DMS79 treated with DMSO at 0.1 percent for 48 hours (cell line): ENCODE measurements at regions not wholly inside any gene's neighbourhood (a gene's known extent, or its start where the extent isn't known, plus 50 kb on each side); places are given as distances from the start of the nearest gene placed in this dataset.
"Not testable (repeated sequence)": the region's sequence is repeated elsewhere in the genome, so short reads cannot be mapped to it uniquely, and the experiment has no call there.

Experiments
- DNase-seq: peaks from one replicate; lab custom pipeline; 2025; lab: John Stamatoyannopoulos, UW

DNA sequence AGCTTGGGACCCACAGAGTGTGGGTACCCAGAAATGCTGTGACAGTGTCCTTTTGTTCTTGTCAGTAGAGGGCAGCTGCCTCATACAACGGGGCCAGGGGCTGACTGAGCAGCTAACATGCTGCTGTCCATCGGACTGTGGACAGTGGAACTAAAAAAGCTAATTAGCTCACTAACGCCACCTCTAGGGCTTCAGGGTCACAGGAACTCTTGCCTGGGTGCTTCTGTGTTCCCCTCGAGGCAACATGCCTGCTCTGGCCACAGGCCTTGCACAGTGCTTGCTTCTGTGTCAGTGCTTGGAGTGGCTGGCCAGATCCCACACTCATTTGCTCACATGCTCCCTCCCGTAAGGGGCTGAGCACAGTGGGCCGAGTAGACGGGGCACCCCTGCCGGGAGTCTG is 377.0 kb downstream of the OLFM4 start:
- no peak for DNase-seq

DNA sequence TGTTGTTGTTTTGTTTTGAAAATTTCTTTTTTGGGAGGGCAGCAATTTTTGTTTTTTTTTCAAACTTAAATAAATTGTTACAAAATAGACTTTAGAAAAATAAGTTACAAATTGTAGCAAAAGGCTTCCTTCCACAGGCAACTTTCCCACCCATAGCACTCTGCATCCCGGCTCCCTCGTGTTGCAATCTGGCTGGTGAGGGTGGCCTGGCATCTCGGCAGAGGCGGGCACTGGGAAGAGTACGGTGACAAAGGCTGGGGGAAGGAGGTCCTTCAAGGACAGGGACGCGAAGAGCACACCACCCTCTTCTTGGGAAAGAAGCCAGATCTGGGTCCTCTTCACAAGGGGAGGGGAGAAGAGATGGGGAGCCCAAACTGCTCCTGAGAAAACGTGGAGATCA is 379.7 kb downstream of the OLFM4 start:
- DNase-seq: no peak

DNA sequence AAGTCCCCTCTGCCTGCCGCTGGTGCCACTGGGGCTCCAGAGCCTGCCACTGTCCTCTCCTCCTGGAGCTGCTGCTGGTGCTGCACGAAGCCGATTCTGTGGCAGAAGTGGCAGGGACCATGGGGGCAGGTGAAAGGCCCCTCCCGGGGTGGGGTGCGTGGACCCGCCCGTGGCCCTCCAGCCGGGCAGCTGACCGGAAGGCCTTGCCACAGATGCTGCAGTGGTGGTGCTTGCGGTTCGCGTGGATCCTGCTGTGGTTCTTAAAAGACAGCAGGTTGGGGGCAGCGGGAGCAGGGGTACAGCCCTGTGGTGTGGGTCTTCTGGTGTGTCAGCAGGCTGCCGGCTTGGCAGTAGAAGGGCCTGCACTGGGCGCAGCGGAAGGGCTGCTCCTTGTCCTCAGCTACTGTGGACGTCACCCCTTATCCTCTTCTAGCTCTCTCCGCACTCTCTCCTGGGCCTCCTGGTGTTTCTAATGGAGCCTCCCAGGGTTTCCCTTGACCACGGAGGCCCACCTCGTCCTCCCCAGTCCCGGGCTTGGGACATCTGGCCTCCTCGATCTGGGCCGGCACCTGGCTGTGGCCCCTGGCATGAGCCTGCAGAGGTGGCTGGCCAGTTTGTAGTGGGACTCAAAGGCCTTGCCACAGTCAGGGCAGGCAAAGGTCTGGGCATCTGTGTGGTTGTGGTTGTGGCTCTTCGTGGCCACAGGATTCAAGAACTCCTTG is 380.4 kb downstream of the OLFM4 start:
- DNase-seq: no peak

DNA sequence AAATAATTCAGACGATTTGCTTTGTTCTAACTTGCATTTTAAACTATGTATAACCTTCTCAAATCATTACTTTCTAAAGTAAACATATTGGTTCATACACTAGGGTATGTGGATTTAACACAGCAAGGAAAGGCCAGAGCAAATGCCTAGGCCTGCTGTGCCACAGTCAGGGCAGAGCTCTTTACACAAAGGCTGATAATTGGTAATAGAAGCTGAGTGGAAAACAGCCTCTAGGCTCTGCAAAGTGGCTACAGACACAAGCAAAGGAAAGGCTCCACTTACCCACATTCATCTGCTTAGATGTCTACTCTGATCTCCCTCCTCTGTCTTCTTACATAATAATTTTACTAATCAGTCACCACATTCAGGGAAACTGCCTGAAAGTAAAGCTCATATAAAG is 382.9 kb downstream of the OLFM4 start:
- DNase-seq: no peak

DNA sequence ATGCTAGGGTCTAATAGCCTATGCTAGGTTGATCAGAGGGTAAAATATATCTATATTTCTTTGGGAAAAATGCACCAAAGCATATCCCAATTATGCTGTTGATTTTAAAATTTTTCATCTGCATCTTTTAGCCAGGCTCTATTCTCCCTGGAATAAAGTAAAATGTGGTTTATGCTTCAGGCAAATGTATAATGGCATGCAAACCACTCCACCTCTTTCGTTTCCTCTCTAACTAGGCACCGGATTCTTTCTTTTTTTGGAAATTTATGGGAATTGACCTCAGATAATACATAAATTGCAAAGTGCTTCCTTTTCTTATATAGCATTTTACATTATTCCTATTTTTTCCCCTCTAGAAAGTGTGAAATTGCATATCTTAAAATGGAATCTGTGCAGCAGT is 386.5 kb downstream of the OLFM4 start:
- DNase-seq: no peak

DNA sequence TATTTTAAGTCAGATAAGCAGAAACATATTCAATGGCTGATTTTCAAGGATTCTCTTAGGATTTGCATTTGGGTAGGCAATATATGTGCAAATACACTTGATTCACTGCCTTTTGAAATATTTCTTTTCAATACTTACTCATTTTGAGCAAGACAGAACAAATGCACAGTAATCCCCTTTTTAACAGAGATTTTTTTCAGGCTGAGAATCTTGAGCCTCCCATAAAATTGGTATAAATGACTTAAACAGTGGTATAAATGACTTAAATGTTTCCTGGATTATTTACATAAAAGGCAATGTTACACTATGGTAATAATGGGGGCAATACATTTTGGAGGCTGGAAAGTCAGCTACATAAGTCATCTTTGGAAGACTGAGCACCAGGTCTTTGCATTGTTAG is 389.0 kb downstream of the OLFM4 start:
- no peak for DNase-seq

DNA sequence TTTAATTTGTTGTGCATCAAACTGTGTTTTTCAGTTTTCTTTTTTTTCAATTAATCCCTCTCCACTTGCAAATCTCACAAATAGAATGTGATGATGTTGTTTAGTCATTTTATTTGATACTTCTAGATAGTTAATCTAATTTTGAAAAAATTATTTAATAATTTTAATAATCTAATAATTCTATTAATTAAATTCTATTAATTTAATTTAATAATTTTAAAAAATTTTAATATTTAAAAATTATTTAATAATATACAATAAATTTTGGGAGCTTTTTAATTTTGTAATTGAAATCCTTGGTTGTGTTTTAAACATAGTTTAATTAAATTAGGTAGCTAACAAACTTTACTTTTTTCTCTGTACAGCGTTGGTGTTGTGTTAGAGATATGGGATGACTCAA is 393.8 kb downstream of the OLFM4 start:
- DNase-seq: no peak

DNA sequence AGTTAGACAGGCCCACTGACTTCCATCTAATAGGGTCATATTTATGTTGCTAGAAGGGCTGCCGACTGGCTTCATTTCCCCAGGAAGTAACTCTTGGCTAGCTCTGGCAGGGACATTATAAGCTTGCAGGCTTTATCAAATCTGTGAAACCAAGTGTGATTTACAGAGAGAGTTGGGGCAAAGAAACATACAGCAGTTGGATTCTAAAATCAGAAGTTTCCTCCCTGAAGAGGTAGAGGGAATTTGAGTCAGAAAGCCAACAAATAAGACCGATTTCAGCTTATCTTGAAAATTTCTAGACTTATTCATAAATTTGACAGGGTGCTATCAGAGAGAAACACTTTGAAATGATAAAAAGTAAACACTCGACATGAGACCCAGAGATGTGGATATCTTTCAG is 407.8 kb downstream of the OLFM4 start:
- no peak for DNase-seq

DNA sequence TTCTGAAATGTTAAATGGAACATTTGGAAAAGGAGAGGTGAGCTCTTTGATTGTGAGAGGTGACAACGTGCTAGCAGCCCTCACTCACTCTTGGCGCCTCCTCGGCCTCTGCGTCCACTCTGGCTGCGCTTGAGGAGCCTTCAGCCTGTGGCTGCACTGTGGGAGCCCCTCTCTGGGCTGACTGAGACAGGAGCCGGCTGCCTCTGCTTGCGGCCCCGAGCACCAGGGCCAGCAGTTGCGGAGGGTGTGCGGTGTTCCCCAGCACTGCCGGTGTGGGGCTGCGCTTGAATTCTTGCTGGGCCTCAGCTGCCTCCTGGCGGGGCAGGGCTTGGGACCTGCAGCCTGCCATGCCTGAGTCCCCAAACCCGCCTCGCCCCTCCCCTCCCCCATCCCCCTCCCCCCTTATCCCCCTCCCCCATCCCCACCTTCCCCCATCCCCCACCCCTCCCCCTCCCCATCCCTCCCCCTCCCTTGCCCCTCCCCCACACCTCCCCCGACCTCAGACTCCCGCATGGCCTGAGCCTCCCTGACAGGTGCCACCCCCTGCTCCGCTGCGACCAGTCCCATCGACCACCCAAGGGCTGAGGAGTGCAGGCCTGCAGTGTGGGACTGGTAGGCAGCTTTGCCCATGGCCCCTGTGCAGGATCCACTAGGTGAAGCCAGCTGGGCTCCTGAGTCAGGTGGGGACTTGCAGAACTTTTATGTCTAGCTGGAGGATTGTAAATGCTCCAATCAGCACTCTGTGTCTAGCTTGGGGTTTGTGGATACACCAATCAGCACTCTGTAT is 411.0 kb downstream of the OLFM4 start:
- no peak for DNase-seq

DNA sequence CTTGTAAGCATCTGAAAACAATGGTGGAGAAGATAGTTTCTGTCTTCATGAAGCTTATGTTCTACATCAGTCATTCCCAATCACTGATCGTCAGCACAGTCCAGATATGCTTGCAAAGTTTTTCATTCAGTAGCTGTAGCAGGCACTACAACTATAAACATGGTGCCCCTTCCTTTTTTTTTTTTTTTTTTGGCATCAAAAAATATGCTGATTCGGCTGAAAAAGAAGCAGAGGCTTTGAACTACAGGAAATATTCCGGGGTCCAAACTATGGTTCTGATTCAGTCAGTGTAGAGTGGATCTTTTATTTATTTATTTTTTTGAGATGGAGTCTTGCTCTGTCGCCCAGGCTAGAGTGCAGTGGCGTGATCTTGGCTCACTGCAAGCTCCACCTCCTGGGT is 414.4 kb downstream of the OLFM4 start:
- no peak for DNase-seq

DNA sequence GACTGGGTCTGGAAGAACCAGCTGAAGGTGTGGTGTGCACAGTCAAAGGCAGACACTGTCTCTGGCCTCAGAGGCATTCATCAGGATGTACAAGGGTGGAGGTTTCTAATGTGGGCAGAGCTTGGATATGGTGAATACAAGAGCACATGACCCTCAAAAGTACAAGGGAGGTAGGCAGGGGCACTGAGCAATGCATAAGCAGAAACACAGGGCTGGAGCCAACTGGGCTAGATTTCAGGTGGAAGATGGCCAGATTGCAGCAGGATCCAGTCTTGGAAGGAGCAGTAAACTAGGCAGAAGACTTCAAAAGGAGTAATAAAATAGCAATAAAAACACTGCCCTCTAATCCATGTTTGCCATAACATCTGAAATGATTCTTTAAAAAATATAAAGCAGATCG is 417.1 kb downstream of the OLFM4 start:
- DNase-seq: no peak

DNA sequence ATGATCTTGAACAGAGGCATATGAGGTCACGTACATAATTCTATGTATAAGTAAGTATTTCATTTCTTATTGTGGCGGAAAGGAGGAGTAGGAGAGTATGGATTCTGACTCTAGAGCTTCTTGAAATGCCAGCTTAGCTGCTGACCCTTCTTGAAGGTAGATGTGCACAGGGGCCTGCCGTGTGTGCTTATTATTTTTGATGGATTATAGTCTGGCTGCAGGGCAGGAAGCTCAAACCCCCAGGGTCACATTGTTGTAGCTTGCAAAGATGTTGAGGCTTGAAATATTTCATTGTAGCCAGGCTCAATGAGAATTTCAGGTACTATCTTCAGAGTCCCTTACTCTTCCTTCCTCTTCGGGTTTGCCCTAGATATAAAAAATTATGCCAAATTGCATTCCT is 418.8 kb downstream of the OLFM4 start:
- no peak for DNase-seq

DNA sequence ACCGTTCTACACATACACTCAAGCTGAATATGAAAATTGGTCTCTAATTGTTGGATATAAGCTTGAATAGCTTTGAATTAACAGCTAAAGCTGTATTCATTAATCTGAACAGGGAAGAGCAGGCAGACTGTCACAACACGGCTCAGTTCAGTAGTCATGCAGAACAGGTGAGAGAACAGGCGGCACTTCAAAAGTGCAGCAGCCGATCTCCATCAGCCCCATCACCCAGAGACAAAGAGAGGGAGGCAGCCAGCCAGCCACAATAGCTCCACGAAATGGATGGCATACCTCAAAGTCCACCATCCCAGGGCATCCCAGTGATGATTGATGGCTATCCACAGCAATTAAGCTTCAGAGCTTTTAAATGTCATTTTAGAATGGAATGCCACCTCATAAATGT is 419.2 kb downstream of the OLFM4 start:
- DNase-seq: no peak

DNA sequence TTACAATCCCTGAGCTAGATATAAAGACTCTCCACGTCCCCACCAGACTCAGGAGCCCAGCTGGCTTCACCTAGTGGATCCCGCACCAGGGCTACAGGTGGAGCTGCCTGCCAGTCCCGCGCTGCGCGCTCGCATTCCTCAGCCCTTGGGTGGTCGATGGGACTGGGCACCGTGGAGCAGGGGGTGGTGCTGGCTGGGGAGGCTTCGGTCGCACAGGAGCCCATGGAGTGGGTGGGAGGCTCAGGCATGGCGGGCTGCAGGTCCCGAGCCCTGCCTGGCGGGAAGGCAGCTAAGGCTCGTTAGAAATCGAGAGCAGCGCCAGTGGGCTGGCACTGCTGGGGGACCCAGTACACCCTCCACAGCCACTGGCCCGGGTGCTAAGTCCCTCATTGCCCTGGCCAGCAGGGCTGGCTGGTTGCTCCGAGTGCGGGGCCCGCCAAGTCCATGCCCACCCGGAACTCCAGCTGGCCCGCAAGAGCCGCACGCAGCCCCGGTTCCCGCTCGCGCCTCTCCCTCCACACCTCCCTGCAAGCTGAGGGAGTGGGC is 423.7 kb downstream of the OLFM4 start:
- not testable (repeated sequence) for DNase-seq

DNA sequence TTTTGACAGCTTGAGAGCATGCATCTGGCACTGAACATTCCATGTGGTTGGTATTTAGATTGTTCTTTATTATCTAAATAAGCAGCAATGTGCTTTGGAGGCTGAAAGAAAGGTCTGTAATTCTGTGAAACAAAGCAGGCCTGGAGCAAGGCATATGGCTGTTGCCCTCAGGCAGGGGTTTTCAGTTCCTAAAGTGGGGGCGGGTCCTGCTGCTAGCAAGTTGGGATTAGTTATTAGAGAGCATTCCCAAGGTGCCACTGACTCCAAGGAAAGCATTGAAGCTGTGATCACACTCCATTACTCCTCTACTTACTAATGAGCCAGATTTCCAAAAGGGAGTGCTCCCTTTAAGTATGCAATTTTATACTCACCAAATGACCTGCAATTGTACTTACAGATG is 432.2 kb downstream of the OLFM4 start:
- DNase-seq: no peak

DNA sequence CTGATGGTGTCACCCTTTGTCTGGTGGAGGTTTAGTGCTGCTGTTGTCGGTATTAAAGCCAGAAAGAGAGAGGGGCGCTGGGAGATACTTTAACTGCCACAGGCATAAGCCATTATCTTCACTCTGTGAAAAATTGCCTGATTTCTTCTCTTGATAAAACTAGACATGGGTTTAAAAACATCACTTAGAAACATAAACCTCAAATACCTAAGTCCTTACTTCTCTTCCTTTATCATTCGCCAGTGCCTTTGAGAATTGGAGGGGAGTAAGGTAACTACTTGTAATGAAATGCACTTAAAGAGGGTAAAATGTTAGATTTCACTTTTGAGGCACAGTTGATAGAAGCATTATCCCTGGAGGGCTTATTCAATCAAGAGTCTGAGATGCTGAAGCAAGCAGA is 434.5 kb downstream of the OLFM4 start:
- no peak for DNase-seq

DNA sequence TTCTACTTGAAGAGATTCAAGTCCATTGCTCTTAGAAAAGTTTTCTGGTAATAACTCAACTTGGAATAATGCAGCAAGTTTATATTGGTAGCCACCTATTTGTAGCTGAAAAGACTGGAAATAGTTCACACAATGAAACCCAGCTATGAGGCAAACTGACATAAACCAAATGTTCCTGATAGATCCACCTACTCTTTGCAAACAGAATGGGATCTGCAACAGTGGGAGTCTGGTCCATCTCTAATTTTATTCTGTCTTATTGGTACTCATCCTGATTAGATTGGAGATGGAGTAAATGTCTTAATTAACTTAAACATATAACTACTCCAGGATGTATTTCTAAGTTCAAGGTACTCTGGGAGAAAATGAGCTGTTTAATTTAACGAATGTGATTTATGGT is 438.0 kb downstream of the OLFM4 start:
- no peak for DNase-seq

DNA sequence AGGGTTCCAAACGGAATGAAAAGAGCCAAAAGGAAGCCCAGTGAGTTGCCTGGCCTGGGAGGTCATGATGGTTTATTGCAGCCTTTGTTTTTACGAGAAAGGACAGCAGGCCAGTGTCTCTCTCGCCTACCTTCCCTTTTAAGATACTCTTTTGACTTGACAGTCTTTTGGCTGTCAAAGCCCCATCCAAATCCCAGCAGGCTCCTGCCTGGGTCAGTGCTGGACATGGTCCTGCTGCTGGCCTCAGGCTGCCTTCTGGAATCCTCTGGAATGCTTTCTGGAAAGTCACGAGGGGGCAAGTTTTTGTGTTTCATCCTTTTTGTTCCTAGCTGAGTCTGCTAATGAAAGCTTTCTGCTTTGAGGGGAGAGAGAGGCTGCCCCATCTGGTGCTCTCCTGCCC is 444.8 kb downstream of the OLFM4 start:
- DNase-seq: no peak

DNA sequence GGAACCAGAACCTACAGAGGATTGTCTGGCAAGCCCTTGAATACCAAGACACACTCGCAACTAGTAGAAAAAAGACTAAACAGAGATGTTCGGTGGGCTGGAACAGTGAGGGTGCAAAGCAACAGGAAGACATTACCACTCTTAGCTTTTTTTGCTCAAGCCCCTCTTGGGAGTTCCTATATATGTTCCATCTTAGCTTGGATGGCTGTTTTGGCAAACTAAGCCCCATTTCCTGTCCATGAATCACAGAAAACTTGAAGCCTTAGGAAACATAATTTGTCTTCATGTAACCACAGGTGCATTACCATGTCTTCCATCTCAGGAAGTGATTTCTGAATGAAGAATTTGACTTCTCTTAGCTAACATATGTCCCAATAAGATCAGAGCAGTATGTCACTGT is 446.3 kb downstream of the OLFM4 start:
- no peak for DNase-seq

DNA sequence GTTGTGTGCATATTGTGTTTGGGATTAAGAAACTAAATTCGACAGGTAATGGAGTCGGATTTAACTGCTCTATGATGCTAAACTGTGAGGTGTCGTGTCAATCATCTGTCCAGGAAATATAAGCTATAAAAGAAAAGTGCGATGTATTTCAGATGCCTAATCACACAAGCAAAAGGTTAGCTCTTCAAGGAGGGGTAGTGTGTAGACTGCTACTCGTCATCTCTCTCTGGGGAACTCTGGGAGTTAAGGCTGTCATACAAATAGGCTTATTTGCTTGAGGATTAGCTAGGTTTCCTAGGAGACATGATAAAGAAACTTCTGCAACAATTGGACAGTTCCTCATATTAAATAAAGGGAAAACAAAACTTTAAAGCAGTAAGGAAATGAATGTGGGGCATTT is 462.1 kb downstream of the OLFM4 start:
- DNase-seq: no peak

DNA sequence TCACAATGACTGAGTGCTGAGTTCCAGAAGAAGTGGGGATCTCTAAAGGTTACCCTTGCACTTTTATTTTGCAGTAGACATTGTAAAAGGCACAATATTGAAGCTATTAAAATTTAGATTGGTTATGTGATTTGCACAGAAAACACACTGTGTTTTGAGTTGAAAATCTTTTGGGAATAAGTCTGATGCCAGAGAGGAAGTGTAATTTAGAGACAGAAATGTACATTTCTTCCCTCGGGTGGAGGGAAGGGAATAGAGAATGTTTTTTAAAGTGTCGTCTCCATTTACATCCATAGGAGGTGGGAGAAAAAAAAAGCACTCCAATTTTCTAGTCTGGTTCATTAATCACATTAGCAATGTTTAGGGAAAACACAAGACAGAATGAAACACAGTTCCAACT is 465.8 kb downstream of the OLFM4 start:
- DNase-seq: no peak

DNA sequence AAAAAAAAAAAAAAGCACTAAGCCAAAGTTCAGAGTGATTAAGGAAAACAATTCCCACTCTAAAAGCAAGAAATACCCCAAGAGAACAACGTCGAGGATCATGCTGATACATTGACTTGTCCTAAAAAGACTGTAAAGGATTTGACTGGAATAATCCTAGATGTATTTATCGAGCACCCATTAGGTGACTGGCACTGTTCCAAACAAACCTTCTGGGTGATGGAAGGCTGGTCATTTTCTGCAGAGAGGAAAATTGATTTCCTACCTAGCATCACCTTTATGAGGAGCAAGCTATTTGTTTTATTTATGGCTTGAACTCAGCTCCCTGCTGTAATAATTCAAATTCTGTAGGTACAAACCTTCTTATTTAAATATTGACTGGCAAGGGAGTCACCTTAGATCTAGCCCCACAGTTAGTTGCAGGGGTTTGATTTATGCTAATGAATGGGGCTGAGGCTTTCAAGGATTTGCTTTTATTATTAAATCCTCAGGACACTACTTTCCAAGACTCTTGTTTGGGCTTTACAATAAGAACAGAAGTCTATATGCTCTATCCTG is 471.0 kb downstream of the OLFM4 start:
- no peak for DNase-seq

DNA sequence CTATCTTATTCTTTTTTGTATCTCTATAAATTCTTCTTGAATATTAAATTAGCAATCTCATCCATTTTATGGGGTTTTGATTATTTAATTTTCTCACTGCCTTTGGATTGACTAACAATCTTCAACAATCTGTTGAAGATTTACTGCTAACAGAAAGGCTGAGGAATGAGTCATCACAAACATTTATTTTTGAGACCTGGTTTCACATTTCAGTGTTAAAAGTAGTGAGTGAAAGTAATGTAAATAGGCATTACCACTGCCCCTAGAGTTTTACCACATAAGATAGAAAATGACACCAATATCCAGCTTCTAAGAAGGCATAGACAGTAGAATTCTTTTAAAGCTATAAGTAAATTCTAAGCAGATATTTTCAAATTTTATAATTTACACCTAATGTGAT is 472.8 kb downstream of the OLFM4 start:
- no peak for DNase-seq
